RWPE2 (cell line): ENCODE measurements at regions not wholly inside any gene's neighbourhood (a gene's known extent, or its start where the extent isn't known, plus 50 kb on each side); places are given as distances from the start of the nearest gene placed in this dataset.
A peak's percentile ranks its signal among the peaks of the same experiment; 100 is the strongest.

Source experiments
- ATAC-seq: fragments of 200-7000 bp; cut with Tn5 transposase; 3 replicates; pipeline ENCODE4 v1.9.1; 2021; ENCODE audit warnings: low read depth
- DNase-seq: peaks from one replicate; pipeline ENCODE4 v3.0.0-alpha.2; 2020; ENCODE audit warnings: low spot score
- H3K27ac ChIP-seq: fragments of 450-650 bp; 2 replicates; pipeline ENCODE4 v1.5.1; 2017; ENCODE audit warnings: mild to moderate bottlenecking; ENCODE audit not compliant: poor library complexity, severe bottlenecking
- H3K27me3 ChIP-seq: fragments of 250-450 bp; sonication (Bioruptor Pico); 2 replicates; pipeline ENCODE4 v1.5.1; 2021; ENCODE audit warnings: mild to moderate bottlenecking, moderate library complexity; ENCODE audit not compliant: insufficient read depth, poor library complexity, severe bottlenecking
- H3K36me3 ChIP-seq: fragments of 250-450 bp; sonication (Bioruptor Pico); 2 replicates; pipeline ENCODE4 v1.5.1; 2020; ENCODE audit warnings: low read depth, mild to moderate bottlenecking, moderate library complexity
- H3K4me1 ChIP-seq: fragments of 250-450 bp; sonication (Bioruptor Pico); 2 replicates; pipeline ENCODE4 v1.5.1; 2021; ENCODE audit warnings: mild to moderate bottlenecking, moderate library complexity; ENCODE audit not compliant: insufficient read depth, poor library complexity, severe bottlenecking
- H3K4me3 ChIP-seq: fragments of 250-450 bp; sonication (Bioruptor Pico); 2 replicates; pipeline ENCODE4 v1.5.1; 2021; ENCODE audit warnings: mild to moderate bottlenecking, moderate library complexity; ENCODE audit not compliant: severe bottlenecking
- H3K9me3 ChIP-seq: fragments of 250-450 bp; sonication (Bioruptor Pico); 2 replicates; pipeline ENCODE4 v1.5.1; 2021; ENCODE audit warnings: mild to moderate bottlenecking, moderate library complexity; ENCODE audit not compliant: severe bottlenecking
- TF ChIP-seq, protein P1 (sequence below): fragments of 450-650 bp; IDR thresholded peaks from one replicate; pipeline ENCODE4 v1.5.1; 2017; ENCODE audit warnings: mild to moderate bottlenecking, moderate library complexity; ENCODE audit not compliant: poor library complexity, severe bottlenecking

DNA sequence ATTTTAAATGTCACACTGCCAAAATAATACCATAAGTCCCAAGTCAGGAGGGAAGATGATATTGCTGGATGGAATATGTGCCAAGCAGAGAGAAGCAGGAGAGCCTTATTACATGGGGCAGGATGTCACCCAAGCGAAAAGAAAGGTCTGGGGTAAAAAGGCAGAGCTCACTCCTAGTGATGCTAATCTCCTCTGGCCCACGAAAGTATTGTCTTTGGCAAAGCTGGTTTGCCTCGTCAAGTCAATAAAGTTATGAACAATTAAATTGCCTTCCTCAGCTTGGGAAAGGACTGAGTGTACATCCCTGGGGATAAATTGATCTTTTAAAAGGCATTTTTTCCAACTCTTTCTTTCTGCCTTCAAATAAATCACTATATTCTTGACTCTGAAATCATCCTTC lies 220.6 kb downstream of the DMAC1 start:
- Histone ChIP-seq H3K36me3 (no peaks in the 10 kb centered on the region), H3K4me3 (no peak overlapping the region), H3K4me1 (no peaks in the 10 kb centered on the region), H3K27ac (no peak overlapping the region), H3K9me3 (no peaks in the 10 kb centered on the region), H3K27me3 (no peaks in the 10 kb centered on the region)
- DNase-seq (no peak), ATAC-seq (no peak)
- TF ChIP-seq, protein P1, sequence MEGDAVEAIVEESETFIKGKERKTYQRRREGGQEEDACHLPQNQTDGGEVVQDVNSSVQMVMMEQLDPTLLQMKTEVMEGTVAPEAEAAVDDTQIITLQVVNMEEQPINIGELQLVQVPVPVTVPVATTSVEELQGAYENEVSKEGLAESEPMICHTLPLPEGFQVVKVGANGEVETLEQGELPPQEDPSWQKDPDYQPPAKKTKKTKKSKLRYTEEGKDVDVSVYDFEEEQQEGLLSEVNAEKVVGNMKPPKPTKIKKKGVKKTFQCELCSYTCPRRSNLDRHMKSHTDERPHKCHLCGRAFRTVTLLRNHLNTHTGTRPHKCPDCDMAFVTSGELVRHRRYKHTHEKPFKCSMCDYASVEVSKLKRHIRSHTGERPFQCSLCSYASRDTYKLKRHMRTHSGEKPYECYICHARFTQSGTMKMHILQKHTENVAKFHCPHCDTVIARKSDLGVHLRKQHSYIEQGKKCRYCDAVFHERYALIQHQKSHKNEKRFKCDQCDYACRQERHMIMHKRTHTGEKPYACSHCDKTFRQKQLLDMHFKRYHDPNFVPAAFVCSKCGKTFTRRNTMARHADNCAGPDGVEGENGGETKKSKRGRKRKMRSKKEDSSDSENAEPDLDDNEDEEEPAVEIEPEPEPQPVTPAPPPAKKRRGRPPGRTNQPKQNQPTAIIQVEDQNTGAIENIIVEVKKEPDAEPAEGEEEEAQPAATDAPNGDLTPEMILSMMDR: no peak

DNA sequence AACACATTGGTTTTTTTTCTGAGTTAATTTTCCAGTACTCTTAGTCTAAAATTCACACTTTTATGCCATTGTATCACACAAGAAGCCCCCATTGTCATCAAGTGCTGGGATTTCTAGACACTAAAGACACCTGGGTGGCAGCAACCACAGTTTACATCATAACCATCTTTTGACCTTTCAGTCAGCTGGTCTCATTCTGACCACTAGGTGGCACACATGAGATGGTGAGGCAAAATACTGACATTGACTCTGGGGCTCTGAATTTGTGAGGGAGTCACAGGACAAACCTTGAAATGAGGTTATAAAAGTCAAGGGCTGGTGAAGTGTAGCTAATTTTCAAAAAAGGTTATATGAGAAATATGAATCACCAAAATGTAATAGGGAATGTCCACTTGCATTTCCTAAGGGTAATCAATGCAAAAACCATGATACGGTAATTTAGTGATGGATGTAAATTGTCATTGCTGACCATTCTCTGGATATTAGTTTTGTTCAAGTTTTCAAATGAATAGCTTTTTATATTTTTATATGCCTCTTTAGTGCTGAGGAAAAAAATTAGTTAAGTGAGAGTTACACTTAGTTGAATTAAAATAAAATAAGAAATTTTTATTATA lies 229.4 kb downstream of the DMAC1 start:
- TF ChIP-seq, protein P1: peak; percentile 90
- Histone ChIP-seq H3K4me3 (no peak overlapping the region), H3K27me3 (no peaks in the 10 kb centered on the region), H3K4me1 (no peaks in the 10 kb centered on the region), H3K36me3 (no peaks in the 10 kb centered on the region), H3K27ac (no peak overlapping the region), H3K9me3 (no peaks in the 10 kb centered on the region)
- no peak for ATAC-seq
- DNase-seq: no peak

DNA sequence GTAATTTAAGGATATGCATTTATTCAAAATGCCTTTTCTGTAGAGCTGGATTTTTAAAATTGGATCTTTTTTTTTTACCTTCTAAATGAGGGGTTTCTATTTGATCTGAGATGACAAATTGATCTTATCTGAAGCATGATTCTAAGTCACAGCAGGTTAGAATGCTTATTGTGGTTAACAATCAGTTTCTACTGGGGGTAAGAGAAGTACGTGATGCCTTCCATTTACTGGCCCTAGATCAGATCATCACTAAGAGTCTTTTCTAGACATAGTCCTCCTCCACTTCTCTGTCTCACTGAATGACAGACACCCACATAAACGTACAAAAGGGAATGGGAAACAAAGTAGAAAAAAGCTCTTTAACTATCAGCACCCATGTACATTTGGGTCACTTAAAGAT lies 231.9 kb downstream of the DMAC1 start:
- Histone ChIP-seq H3K9me3 (no peaks in the 10 kb centered on the region), H3K27ac (no peak overlapping the region), H3K4me1 (no peaks in the 10 kb centered on the region), H3K36me3 (no peaks in the 10 kb centered on the region), H3K27me3 (no peaks in the 10 kb centered on the region), H3K4me3 (no peak overlapping the region)
- DNase-seq (no peak), ATAC-seq (no peak)
- TF ChIP-seq, protein P1: no peak

DNA sequence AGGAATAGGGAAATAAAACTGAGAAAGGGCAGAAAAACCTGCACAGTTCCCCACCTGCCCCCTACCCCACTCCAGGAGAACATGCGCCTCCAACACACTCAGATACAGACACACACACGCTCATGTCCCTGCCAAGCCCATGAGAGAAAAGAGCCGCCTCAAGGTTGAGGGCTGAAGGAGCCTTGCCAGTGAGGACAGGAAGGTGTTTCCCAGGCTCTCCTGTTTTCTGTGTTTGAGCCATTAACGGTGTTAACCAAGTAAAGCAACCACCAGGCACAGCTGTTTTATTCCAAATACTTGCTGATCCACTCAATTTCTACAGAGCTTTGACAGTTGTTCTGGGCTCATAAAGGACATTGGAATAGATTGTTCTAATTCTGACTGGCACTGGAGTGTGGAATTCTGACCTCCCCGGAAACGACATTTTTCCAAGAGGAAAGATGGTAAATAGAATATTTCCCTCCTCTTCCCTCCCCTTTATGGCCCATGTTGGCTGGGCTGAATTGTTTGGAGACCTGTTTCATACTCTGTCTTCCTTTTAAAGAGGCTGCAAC lies 238.0 kb downstream of the DMAC1 start:
- no peaks in the 10 kb centered on the region for H3K27me3 ChIP-seq
- ATAC-seq (no peak), DNase-seq (no peak)
- H3K4me1 ChIP-seq: no peaks in the 10 kb centered on the region
- no peaks in the 10 kb centered on the region for H3K9me3 ChIP-seq
- no peak overlapping the region for H3K4me3 ChIP-seq
- H3K27ac ChIP-seq: no peak overlapping the region
- TF ChIP-seq, protein P1: no peak
- no peaks in the 10 kb centered on the region for H3K36me3 ChIP-seq

DNA sequence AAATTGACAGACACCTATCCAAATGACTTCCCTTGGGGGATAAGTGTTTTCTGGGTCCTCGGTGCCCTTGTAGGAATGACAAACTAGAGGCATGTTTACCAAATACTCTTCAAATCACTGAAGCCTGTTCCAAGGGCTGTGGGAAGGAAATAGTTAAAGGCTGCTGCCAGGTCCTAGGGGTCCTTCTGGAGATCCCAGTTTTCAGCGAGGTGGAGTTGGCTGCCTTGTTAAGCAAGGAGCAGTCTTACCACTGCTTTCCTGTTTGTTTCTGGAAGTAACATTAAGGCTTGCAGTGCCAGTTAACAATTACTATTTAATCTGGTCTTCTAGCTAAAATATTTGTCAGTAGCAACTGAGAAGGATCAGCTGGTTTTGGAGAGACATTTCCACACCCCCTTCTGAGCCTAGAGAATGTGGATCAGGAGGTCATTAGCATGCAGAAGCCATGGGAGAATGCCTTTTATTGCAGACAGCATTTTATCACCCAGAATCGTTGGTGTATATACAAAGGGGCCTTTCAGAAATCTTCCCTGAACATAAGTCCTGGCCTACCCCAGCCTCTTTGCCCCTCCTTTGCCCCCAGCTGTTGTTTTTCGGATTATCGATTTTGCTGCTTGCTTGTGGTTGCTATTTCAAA lies 238.8 kb downstream of the DMAC1 start:
- no peaks in the 10 kb centered on the region for H3K4me1 ChIP-seq
- H3K27me3 ChIP-seq: no peaks in the 10 kb centered on the region
- H3K27ac ChIP-seq: no peak overlapping the region
- no peak for ATAC-seq
- H3K9me3 ChIP-seq: no peaks in the 10 kb centered on the region
- H3K4me3 ChIP-seq: no peak overlapping the region
- TF ChIP-seq, protein P1: no peak
- no peaks in the 10 kb centered on the region for H3K36me3 ChIP-seq
- DNase-seq: no peak
